ENCODE measurements at regions not wholly inside any gene's neighbourhood (a gene's known extent, or its start where the extent isn't known, plus 50 kb on each side); places are given as distances from the start of the nearest gene placed in this dataset.

- no peak for DNase-seq (ENCODE audit: low read depth)
These were observed 415.4 kb upstream of the PROK2 start for GRCh38 chr3:72200332-72200731.

GRCh38 chr3:72199530-72199929 is 414.6 kb upstream of the PROK2 start:
- no peak for DNase-seq (ENCODE audit: low read depth)

GRCh38 chr3:72196377-72196929 is 411.5 kb upstream of the PROK2 start:
- no peak for DNase-seq (ENCODE audit: low read depth)

GRCh38 chr3:72195895-72196294 is 410.9 kb upstream of the PROK2 start:
- DNase-seq (ENCODE audit: low read depth): no peak

- no peak for DNase-seq (ENCODE audit: low read depth)
These were observed 409.5 kb upstream of the PROK2 start for GRCh38 chr3:72194458-72194857.

DNA sequence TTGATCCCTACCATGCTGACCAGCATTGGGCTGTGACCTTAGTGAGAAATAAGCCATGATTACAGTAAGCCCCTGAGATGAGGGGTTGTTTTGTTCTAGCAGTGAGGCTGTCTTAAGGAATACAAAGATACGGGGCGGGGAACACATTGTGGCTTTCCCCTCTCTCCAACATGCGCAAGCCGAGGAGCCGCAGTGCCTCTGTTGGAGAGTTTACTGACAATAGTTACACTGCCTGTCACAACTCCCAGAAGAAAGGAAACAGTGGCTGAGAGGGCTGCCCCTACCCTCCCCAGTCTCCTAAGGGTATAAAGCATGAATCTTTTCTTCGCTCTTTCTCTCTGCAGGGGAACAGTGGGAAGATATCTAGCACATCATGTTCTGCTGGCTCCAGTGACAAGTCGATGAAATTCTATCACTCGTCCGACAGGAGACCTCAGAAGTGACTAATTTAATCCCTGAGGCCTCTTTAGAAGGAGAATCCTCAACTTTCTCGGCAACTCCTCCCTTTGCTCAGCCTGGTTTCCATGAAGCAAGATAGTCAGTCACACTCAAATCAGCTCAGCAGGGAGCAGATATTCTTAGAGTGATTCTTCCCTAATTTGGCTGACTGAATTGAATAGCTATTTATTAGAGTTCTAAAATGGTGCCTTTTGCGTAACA is 409.0 kb upstream of the PROK2 start:
- DNase-seq (ENCODE audit: low read depth): no peak

- DNase-seq (ENCODE audit: low read depth): no peak
These were observed 407.6 kb upstream of the PROK2 start for GRCh38 chr3:72192572-72192971.

GRCh38 chr3:72191209-72191960 is 406.4 kb upstream of the PROK2 start:
- no peak for DNase-seq (ENCODE audit: low read depth)

DNA sequence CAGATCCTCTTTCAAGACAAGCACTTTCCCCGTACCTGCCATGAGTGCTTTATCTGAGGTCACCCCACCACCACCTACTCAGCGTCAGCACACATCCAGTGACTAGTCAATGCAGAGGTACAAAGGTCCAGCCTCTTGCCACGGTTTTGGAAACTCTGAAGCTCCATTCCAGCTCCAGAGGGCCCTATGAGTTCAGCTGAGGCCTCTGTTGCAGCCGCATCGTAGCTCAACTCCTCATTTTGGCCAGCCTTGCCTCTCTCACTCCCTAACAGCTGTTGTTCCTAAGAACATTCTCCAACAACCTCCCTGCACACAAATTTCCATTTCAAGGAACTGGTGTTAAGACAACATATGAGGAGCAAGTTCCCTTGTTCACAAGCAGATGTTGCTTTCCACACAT is 405.1 kb upstream of the PROK2 start:
- no peak for DNase-seq (ENCODE audit: low read depth)

DNA sequence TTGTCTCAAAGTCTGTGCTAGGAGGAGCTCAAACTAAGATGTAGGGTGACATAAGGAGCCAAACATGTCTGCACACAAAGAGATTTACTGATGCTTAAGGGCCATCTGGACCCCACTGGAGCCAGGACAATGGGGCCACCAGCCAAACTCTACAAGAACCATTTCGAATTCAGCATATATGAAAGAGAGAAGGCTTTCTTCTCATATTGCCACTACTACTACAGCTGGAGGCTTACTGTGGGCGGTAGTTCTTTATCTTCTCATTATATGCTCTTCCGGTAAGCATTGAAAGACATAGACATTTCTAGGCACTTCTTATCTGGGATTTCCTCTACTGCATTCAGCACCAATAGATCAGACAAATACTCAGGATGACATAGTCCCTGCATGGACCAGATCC is 404.4 kb upstream of the PROK2 start:
- DNase-seq (ENCODE audit: low read depth): no peak

GRCh38 chr3:72188536-72188935 is 403.6 kb upstream of the PROK2 start:
- DNase-seq (ENCODE audit: low read depth): no peak

DNA sequence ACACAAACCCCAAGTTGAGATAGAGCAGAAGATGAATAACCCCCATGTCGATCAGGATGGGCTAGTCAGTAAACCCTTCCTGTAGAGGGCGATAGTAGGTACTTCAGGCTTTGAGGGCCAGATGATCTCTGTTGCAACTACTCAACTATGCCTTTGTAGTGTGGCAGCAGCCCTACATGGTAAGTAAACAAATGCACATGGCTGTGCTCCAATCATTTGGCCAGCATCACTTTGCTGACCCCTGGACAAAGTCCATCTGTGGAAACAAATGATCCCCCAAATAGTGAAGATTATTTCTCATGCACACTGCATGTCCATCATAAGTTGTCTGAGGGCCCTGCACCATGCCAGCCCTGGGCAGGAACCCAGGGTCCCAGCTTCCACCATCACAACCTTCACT is 402.2 kb upstream of the PROK2 start:
- DNase-seq (ENCODE audit: low read depth): no peak

DNA sequence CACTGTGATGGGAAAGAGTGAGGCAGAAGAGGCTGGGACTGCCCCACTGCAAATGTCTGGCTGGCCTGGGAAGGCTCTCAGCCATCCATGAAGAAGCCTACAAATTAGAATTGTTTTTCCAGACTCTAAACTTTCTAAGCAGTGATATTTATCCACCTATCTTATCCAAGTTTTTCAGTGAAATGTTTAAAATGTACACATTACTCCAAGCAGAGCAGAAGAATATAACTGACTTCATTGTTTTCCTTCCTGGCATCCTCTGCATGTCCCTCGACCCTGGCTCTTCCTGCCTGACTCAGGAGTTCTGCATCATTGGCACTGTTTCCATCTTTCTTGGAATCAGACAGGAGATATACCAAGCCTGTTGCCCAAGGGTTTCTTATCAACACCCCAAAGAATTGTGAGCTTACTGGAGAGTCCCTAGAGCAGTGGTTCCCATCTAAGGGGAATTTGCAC is 401.5 kb upstream of the PROK2 start:
- DNase-seq (ENCODE audit: low read depth): no peak

DNA sequence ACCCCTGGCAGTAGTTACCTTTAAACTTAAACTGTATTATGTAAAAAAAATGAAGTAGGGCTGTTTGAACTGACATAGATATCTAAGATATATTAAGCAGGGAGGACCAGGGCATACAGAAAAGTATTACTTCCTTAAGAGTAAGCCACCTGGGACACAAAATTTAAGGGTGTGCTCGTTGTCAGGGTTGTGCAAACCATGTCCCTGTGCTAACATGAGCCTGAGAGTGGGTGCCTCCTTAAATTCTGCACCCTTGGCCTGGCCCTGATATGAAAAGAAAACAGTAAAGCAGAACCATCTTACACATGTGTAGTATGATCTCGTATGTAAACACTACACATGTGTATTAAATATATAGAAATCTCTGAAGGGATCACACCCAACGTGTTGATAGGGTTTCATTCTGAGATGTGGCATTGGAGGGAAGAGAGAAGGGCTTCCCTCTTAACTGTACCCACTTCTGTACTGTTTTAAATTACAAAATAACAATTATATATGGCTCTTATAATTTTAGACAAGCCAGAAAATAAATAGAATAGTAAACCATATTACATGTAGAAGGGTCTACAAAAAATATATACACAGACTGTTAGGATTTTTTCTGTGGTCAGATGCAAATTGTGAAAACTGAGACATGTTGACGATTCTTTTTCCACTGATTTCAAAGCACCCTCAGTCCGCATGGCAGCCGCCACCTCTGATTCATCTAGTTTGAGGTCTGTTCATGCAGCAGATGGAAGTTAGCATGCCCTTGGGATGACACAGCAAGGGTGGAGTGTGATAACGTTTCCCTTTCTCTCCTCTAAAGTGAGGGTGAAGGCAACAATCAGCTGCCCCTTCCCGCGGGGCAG is 400.8 kb upstream of the PROK2 start:
- no peak for DNase-seq (ENCODE audit: low read depth)

DNA sequence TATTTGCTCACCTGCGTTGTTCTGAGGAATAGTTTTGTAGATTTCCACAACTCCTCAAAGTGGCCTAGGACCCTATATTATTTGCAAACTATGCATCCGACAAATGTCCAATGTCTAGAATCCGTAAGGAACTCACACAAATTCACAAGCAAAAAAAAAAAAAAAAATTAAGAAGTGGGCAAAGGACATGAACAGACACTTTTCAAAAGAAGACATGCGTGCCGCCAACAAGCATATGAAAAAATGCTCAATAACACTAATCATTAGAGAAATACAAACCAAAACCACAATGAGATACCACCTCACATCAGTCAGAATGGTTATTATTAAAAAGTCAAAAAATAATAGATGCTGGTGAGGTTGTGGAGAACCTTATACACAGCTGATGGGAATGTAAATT is 398.5 kb upstream of the PROK2 start:
- no peak for DNase-seq (ENCODE audit: low read depth)

DNA sequence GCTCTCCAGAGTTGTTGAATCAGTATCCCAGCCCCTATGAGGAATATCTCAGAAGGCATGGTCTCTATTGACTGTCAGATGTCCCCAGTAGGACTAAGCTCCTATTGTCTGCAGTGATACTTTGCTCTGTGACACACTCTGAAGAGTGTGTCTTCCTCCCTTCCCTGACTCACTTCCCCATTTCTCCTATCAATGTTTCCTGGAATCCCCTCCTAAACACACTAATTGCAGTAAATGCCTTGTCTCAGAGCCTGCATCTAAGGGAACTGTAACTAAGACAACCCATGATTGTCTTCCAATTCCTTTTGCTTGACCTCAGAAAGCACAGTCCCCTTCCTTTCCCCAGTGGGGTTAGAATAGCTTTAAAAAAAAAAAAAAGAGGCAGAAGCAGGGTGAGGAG is 397.3 kb upstream of the PROK2 start:
- no peak for DNase-seq (ENCODE audit: low read depth)

- no peak for DNase-seq (ENCODE audit: low read depth)
These were observed 396.3 kb upstream of the PROK2 start for GRCh38 chr3:72181251-72181650.

- DNase-seq (ENCODE audit: low read depth): no peak
These were observed 395.5 kb upstream of the PROK2 start for GRCh38 chr3:72180405-72180804.

DNA sequence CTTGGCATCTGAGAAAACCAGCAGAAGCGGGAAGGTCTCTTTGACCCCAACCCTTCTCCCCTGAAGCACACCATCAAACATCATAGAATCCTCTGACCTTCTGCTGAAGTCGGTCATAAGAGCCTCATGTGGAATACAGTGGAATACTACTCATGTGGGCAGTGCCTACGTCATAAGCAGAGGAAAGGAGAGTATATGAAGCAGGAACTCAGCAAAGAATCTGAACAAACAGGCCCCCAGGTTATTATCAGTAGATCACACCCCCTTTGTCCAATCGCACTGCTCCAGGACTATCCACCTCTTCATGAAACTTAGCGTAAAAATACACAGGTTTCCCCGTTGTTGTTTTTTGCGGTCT is 394.1 kb upstream of the PROK2 start:
- no peak for DNase-seq (ENCODE audit: low read depth)

- no peak for DNase-seq (ENCODE audit: low read depth)
These were observed 393.6 kb upstream of the PROK2 start for GRCh38 chr3:72178463-72179106.

DNA sequence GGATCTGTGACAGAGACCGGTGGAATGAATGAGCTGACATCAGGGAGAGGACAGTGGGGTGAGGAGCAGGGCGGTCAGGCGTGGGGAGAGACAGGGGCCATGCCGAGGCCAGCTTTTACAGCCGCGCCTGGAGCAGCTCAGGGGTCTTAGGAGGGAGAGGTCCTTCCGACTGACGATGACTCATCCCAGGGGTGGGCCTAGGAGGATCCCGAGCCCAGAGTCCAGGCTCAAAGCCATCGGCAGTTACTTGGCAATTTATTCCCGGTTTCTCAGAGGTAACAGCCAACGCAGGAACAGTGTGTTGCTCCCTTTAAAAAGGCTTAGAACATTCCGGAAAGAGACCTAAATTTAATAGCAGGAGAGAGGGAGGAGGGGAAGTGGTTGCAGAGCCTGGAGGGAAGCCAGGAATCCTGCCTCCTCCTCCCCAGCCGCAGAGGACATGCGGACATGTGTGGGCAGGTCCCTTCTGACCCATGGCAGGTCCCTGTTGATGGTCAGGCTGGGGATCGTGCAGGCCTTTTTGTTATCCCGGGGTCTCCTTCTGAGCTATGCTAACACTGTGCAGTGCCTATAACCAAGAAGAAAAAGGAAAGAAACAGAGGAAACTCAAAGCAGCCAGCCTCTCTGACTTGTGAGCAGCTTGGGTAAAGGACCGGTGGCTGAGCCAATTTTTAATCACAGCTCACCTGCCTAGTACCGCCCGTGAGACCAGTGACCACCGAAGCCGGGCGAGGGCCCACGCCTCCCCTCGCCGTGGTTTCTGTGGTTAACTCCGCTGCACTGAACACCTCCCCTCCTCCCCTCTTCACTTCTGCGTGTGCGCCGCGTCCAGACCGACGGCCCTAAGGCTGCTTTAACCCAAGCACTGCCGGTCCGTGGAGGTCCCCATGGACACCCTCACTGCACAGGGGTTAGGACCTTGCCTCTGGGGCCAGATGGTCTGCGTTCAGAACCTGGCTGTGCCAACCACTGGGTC is 392.4 kb upstream of the PROK2 start:
- no peak for DNase-seq (ENCODE audit: low read depth)

Data from activated T-helper 1 cell treated with Interleukin-2 at 50 U/mL for 16 hours (primary cell).